CD4-positive, alpha-beta memory T cell (primary cell): ENCODE measurements at regions not wholly inside any gene's neighbourhood (a gene's known extent, or its start where the extent isn't known, plus 50 kb on each side); places are given as distances from the start of the nearest gene placed in this dataset.

Experiments
- CTCF ChIA-PET: fragments of 350-600 bp; sonication (Branson Sonifier 250); formaldehyde crosslinking; loops from one replicate; lab custom pipeline; 2021; ENCODE audit warnings: inconsistent platforms; ENCODE audit not compliant: partially characterized antibody; lab: Charles Lee
- POLR2A ChIA-PET: fragments of 350-600 bp; sonication (Branson Sonifier 250); formaldehyde crosslinking; loops from one replicate; lab custom pipeline; 2021; ENCODE audit not compliant: partially characterized antibody; lab: Charles Lee
- DNase-seq, 5 donors: peaks; one replicate each; pipeline versions ENCODE4 v3.0.0 to v3.0.0-alpha.2; 2020 to 2022; ENCODE audit warnings: mixed read lengths in 1 of 5
- H3K27ac ChIP-seq: one replicate; pipeline ENCODE4 v1.7.0; 2013; ENCODE audit warnings: low read depth, low read length
- H3K27me3 ChIP-seq: 2 replicates; pipeline ENCODE4 v1.7.0; 2013; ENCODE audit warnings: mild to moderate bottlenecking, low read length, moderate library complexity; ENCODE audit not compliant: insufficient read depth
- H3K36me3 ChIP-seq: 2 replicates; pipeline ENCODE4 v1.7.0; 2013; ENCODE audit warnings: mild to moderate bottlenecking, low read length, moderate library complexity; ENCODE audit not compliant: insufficient read depth
- H3K4me1 ChIP-seq: 2 replicates; pipeline ENCODE4 v1.7.0; 2013; ENCODE audit warnings: mild to moderate bottlenecking, low read length, moderate library complexity; ENCODE audit not compliant: insufficient read depth
- H3K4me3 ChIP-seq, 2 donors: one replicate each; pipeline ENCODE4 v1.7.0; 2013; ENCODE audit warnings: low read length in 2 of 2, mild to moderate bottlenecking in 1 of 2
- H3K9me3 ChIP-seq, 2 donors: one replicate each; pipeline ENCODE4 v1.7.0; 2013; ENCODE audit warnings: low read length in 2 of 2, control low read depth in 1 of 2; ENCODE audit not compliant: control insufficient read depth in 1 of 2
- H3K27ac Mint-ChIP-seq, 7 donors: one replicate each; pipeline ENCODE4 v1.8.0; 2020 to 2021; ENCODE audit warnings: mixed read lengths in 7 of 7, mild to moderate bottlenecking in 6 of 7, inconsistent platforms in 3 of 7, moderate library complexity in 3 of 7
- H3K27me3 Mint-ChIP-seq, 2 donors: one replicate each; pipeline ENCODE4 v1.8.0; 2020 to 2021; ENCODE audit warnings: mixed read lengths in 2 of 2
- H3K36me3 Mint-ChIP-seq, 2 donors: one replicate each; pipeline ENCODE4 v1.8.0; 2020 to 2021; ENCODE audit warnings: mixed read lengths in 2 of 2, inconsistent platforms in 1 of 2, mild to moderate bottlenecking in 1 of 2
- H3K4me1 Mint-ChIP-seq, 4 donors: one replicate each; pipeline ENCODE4 v1.8.0; 2020 to 2021; ENCODE audit warnings: mixed read lengths in 4 of 4, mild to moderate bottlenecking in 1 of 4
- H3K4me3 Mint-ChIP-seq, 8 donors: one replicate each; pipeline ENCODE4 v1.8.0; 2020 to 2021; ENCODE audit warnings: mixed read lengths in 8 of 8, mild to moderate bottlenecking in 7 of 8, moderate library complexity in 6 of 8, inconsistent platforms in 3 of 8
- H3K9me3 Mint-ChIP-seq, 8 donors: one replicate each; pipeline ENCODE4 v1.8.0; 2020 to 2021; ENCODE audit warnings: mixed read lengths in 8 of 8, mild to moderate bottlenecking in 5 of 8, inconsistent platforms in 3 of 8, moderate library complexity in 1 of 8
- intact Hi-C: fragments of 100-400 bp; cut with micrococcal nuclease; formaldehyde crosslinking; loops from one replicate; pipeline ENCODE4 v1.15.1; 2023

DNA sequence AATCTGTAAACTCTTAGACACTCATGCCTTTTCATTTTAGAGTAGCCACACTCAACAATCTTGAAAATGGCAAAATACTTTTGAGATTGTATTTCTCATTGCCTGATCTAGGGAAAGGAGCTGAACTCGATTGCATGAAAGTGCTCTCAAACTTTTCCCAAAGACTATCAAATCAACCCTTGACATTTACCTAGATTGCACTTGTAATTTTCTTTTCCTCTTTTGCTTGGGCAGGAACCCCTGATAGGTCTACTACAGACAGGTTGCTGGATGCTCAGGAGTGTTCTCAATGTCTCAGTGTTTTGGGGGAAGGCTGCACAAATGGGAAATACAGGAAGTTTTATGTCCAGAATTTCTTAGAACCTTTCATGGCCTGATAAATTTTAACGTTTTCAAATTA lies 468.0 kb upstream of the GJE1 start:
- Histone ChIP-seq H3K9me3 (no peaks in the 10 kb centered on the region), H3K36me3 (no peaks in the 10 kb centered on the region), H3K4me3 (no peak overlapping the region), H3K27ac (no peak overlapping the region), H3K27me3 (no peaks in the 10 kb centered on the region), H3K4me1 (no peaks in the 10 kb centered on the region)
- ChIA-PET POLR2A (no interaction called here), CTCF (no interaction called here)
- intact Hi-C loops: no loop called here
- DNase-seq: no peak
- Mint-ChIP-seq H3K4me3 (no peak overlapping the region), H3K9me3 (no peaks in the 10 kb centered on the region), H3K27me3 (peaks cover 0 to 5% of the 10 kb centered on the region in 2 donors), H3K36me3 (no peaks in the 10 kb centered on the region), H3K4me1 (no peaks in the 10 kb centered on the region), H3K27ac (no peak overlapping the region)

GRCh38 chr6:141659582-141659981 lies 473.1 kb upstream of the GJE1 start:
- intact Hi-C loops: no loop called here
- H3K36me3 ChIP-seq: no peaks in the 10 kb centered on the region

DNA sequence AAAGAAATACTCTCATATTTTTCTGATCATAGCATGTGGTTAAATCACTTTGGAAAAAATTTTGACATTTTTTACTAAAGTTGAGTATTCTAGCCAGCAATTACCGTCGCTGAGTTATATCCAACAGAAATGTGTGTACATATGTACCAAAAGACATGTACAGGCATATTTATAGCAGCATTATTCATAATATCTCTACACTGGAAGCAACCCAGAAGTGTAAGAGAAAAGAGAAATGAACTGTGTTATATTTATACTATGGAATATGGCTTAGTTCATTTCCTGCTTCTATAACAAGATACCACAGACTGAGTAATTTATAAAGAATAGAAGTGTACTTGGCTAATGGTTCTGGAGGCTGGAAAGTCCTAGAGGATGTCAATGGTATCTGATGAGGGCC lies 474.0 kb upstream of the GJE1 start:
- POLR2A ChIA-PET: no interaction called here
- Mint-ChIP-seq H3K27ac (no peak overlapping the region), H3K9me3 (peaks cover 0 to 2% (median 0%) of the 10 kb centered on the region in 8 donors), H3K4me1 (no peaks in the 10 kb centered on the region), H3K27me3 (peaks cover 4 to 6% of the 10 kb centered on the region in 2 donors), H3K36me3 (no peaks in the 10 kb centered on the region), H3K4me3 (no peak overlapping the region)
- CTCF ChIA-PET: no interaction called here
- Histone ChIP-seq H3K27ac (no peak overlapping the region), H3K4me3 (no peak overlapping the region), H3K36me3 (no peaks in the 10 kb centered on the region), H3K4me1 (no peaks in the 10 kb centered on the region), H3K9me3 (no peaks in the 10 kb centered on the region), H3K27me3 (no peaks in the 10 kb centered on the region)
- intact Hi-C loops: no loop called here
- DNase-seq: no peak

More at GRCh38 chr6:141659582-141659981, 473.1 kb upstream of the GJE1 start:
- Mint-ChIP-seq H3K4me1 (no peaks in the 10 kb centered on the region), H3K9me3 (no peaks in the 10 kb centered on the region), H3K4me3 (no peak overlapping the region), H3K27me3 (peaks cover 0 to under 1% of the 10 kb centered on the region in 2 donors), H3K27ac (no peak overlapping the region), H3K36me3 (no peaks in the 10 kb centered on the region)
- no peak for DNase-seq
- no peak overlapping the region for H3K4me3 ChIP-seq
- ChIA-PET POLR2A (no interaction called here), CTCF (no interaction called here)
- H3K27ac ChIP-seq: no peak overlapping the region
- no peaks in the 10 kb centered on the region for H3K27me3 ChIP-seq
- no peaks in the 10 kb centered on the region for H3K4me1 ChIP-seq
- H3K9me3 ChIP-seq: no peaks in the 10 kb centered on the region

GRCh38 chr6:141657812-141658211 lies 474.9 kb upstream of the GJE1 start:
- Histone ChIP-seq H3K4me3 (no peak overlapping the region), H3K9me3 (no peaks in the 10 kb centered on the region), H3K27ac (no peak overlapping the region), H3K4me1 (no peaks in the 10 kb centered on the region), H3K36me3 (no peaks in the 10 kb centered on the region), H3K27me3 (no peaks in the 10 kb centered on the region)
- Mint-ChIP-seq H3K4me1 (no peaks in the 10 kb centered on the region), H3K36me3 (no peaks in the 10 kb centered on the region), H3K27me3 (peaks cover 4 to 6% of the 10 kb centered on the region in 2 donors), H3K9me3 (peaks cover 0 to 2% (median 0%) of the 10 kb centered on the region in 8 donors), H3K27ac (no peak overlapping the region), H3K4me3 (no peak overlapping the region)
- CTCF ChIA-PET: no interaction called here
- POLR2A ChIA-PET: no interaction called here
- intact Hi-C loops: no loop called here
- no peak for DNase-seq

GRCh38 chr6:141653590-141653989 lies 479.1 kb upstream of the GJE1 start:
- Mint-ChIP-seq H3K36me3 (no peaks in the 10 kb centered on the region), H3K9me3 (peaks cover 0 to 2% (median 0%) of the 10 kb centered on the region in 8 donors), H3K27ac (peak overlapping the region in 1 of 7 donors; percentile 30), H3K4me1 (no peaks in the 10 kb centered on the region), H3K4me3 (no peak overlapping the region), H3K27me3 (peaks cover 6% of the 10 kb centered on the region in 2 donors)
- ChIA-PET POLR2A (no interaction called here), CTCF (no interaction called here)
- no peaks in the 10 kb centered on the region for H3K27me3 ChIP-seq
- no peak overlapping the region for H3K27ac ChIP-seq
- intact Hi-C loops: no loop called here
- H3K4me3 ChIP-seq: no peak overlapping the region
- no peak for DNase-seq
- H3K4me1 ChIP-seq: no peaks in the 10 kb centered on the region
- no peaks in the 10 kb centered on the region for H3K9me3 ChIP-seq
- no peaks in the 10 kb centered on the region for H3K36me3 ChIP-seq

- DNase-seq: no peak
- Histone ChIP-seq H3K27ac (no peak overlapping the region), H3K36me3 (no peaks in the 10 kb centered on the region), H3K4me3 (no peak overlapping the region), H3K4me1 (no peaks in the 10 kb centered on the region), H3K27me3 (no peaks in the 10 kb centered on the region), H3K9me3 (no peaks in the 10 kb centered on the region)
- peaks cover 0 to 3% of the 10 kb centered on the region in 2 donors for H3K27me3 Mint-ChIP-seq
- ChIA-PET POLR2A (no interaction called here), CTCF (no interaction called here)
- no peaks in the 10 kb centered on the region for H3K4me1 Mint-ChIP-seq
- no peak overlapping the region for H3K27ac Mint-ChIP-seq
- intact Hi-C loops: loop anchor here (1.0 kb wide), 1 partner anchor 470 kb away; no protein-coding TSS in a partner anchor
- no peaks in the 10 kb centered on the region for H3K36me3 Mint-ChIP-seq
- no peak overlapping the region for H3K4me3 Mint-ChIP-seq
- H3K9me3 Mint-ChIP-seq: no peaks in the 10 kb centered on the region
These were observed 490.8 kb upstream of the GJE1 start for GRCh38 chr6:141641951-141642350.

GRCh38 chr6:141641406-141641805 lies 491.3 kb upstream of the GJE1 start:
- intact Hi-C loops: loop anchor here (1.0 kb wide), 1 partner anchor 471 kb away; no protein-coding TSS in a partner anchor

GRCh38 chr6:141635621-141636020 lies 497.1 kb upstream of the GJE1 start:
- Mint-ChIP-seq H3K27me3 (peaks cover 0 to 3% of the 10 kb centered on the region in 2 donors), H3K9me3 (no peaks in the 10 kb centered on the region), H3K4me1 (peaks cover 0 to 3% (median 0%) of the 10 kb centered on the region in 4 donors), H3K27ac (no peak overlapping the region), H3K36me3 (no peaks in the 10 kb centered on the region), H3K4me3 (no peak overlapping the region)
- H3K4me3 ChIP-seq: no peak overlapping the region
- ChIA-PET POLR2A (no interaction called here), CTCF (no interaction called here)
- H3K9me3 ChIP-seq: no peaks in the 10 kb centered on the region
- no peaks in the 10 kb centered on the region for H3K4me1 ChIP-seq
- H3K27ac ChIP-seq: no peak overlapping the region
- no peaks in the 10 kb centered on the region for H3K27me3 ChIP-seq
- DNase-seq: no peak
- H3K36me3 ChIP-seq: no peaks in the 10 kb centered on the region
- intact Hi-C loops: no loop called here

More at GRCh38 chr6:141641406-141641805, 491.3 kb upstream of the GJE1 start:
- Histone ChIP-seq H3K4me1 (no peaks in the 10 kb centered on the region), H3K36me3 (no peaks in the 10 kb centered on the region), H3K9me3 (no peaks in the 10 kb centered on the region), H3K27ac (no peak overlapping the region), H3K27me3 (no peaks in the 10 kb centered on the region), H3K4me3 (no peak overlapping the region)
- H3K4me3 Mint-ChIP-seq: no peak overlapping the region
- H3K4me1 Mint-ChIP-seq: no peaks in the 10 kb centered on the region
- no peaks in the 10 kb centered on the region for H3K36me3 Mint-ChIP-seq
- no peak overlapping the region for H3K27ac Mint-ChIP-seq
- CTCF ChIA-PET: no interaction called here
- POLR2A ChIA-PET: no interaction called here
- no peak for DNase-seq
- no peaks in the 10 kb centered on the region for H3K9me3 Mint-ChIP-seq
- peaks cover 0 to 3% of the 10 kb centered on the region in 2 donors for H3K27me3 Mint-ChIP-seq
